Ovary (tissue), 3 donors: ENCODE measurements at regions not wholly inside any gene's neighbourhood (a gene's known extent, or its start where the extent isn't known, plus 50 kb on each side); places are given as distances from the start of the nearest gene placed in this dataset.

ENCODE experiments used
- CTCF ChIP-seq, 3 donors: fragments of 450-650 bp in 2 of 3; fragments of 200-600 bp in 1 of 3; IDR thresholded peaks; one replicate each; pipeline versions ENCODE4 v1.5.1 to v1.8.0; 2016 to 2022; ENCODE audit warnings: antibody characterized with exemption in 3 of 3, mild to moderate bottlenecking in 1 of 3
- EP300 ChIP-seq: sonication (generic); formaldehyde crosslinking; IDR thresholded peaks from one replicate; pipeline ENCODE4 v1.6.1; 2017; ENCODE audit warnings: antibody characterized with exemption
- POLR2A ChIP-seq: fragments of 450-650 bp; IDR thresholded peaks from one replicate; pipeline ENCODE4 v1.6.1; 2017; ENCODE audit warnings: antibody characterized with exemption, mild to moderate bottlenecking, moderate library complexity
- donor health status: DM: no; HTN: no; CAD: no.

- TF ChIP-seq CTCF (IDR thresholded peaks at IDR 0.05) (no peak), POLR2A (no peak), EP300 (no peak)
Measured at GRCh38 chr14:87097015-87097414, 896.0 kb downstream of the GALC start.
